ENCODE measurements at regions not wholly inside any gene's neighbourhood (a gene's known extent, or its start where the extent isn't known, plus 50 kb on each side); places are given as distances from the start of the nearest gene placed in this dataset.

DNA sequence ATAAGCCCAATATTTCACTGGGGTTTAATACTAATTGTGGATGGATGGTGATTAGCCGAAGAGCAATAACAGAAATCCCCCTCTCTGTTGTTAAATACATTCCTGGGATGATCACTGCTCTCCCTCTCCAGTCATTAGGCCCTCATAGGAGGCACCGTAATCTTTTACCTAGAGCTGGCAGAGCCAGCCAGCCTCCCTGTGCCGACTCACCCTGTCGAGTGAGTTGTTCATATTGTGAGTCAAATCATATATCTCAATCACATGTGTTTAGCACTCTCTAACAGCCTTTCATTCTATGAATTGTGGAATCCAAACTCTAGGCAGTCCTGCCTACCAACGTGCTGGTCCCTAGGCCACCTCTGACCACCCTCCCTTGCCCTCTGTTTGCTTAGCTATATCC lies 771.0 kb downstream of the IRX1 start:
- 78% methylated on average over 5 of the region's 5 CpGs for WGBS
- H3K27me3 ChIP-seq = no peaks in the 10 kb centered on the region

DNA sequence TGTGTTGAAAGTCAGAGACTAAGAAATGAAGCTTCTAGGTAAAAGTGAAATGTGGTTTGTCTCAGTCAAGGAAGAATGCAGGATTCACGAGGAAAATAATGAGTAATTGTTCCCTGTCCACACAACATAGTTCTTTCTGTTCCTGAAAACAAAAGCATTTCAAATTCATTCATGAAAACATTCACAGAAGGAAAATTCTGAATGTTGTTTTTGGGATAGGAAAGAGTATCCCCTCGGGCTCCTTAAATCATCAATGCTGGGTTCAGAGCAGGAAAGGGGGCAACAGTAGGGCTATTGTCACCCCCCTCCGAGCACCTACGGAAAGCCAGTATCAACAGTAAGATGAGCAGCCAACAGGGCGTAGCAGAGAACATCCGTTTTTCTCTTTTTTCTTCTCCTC lies 769.9 kb upstream of the ADAMTS16 start:
- whole genome bisulfite sequencing = 65% methylated on average over 6 of the region's 6 CpGs
- Histone ChIP-seq H3K27ac (replicated peaks in 1 of 4) (no peak overlapping the region), H3K4me3 (no peak overlapping the region), H3K9me3 (no peaks in the 10 kb centered on the region), H3K36me3 (no peaks in the 10 kb centered on the region), H3K4me1 (no peaks in the 10 kb centered on the region), H3K27me3 (no peaks in the 10 kb centered on the region)
- intact Hi-C loops (cut with DNase I) = no loop called here
- DNase-seq (ENCODE audit: extremely low spot score) = no peak
- TF ChIP-seq EP300 (IDR thresholded peaks at IDR 0.05) (no peak), POLR2A (IDR thresholded peaks at IDR 0.05; ENCODE audit: low read depth) (no peak), POLR2AphosphoS5 (IDR thresholded peaks at IDR 0.05) (no peak)
- TF ChIP-seq, protein P1, sequence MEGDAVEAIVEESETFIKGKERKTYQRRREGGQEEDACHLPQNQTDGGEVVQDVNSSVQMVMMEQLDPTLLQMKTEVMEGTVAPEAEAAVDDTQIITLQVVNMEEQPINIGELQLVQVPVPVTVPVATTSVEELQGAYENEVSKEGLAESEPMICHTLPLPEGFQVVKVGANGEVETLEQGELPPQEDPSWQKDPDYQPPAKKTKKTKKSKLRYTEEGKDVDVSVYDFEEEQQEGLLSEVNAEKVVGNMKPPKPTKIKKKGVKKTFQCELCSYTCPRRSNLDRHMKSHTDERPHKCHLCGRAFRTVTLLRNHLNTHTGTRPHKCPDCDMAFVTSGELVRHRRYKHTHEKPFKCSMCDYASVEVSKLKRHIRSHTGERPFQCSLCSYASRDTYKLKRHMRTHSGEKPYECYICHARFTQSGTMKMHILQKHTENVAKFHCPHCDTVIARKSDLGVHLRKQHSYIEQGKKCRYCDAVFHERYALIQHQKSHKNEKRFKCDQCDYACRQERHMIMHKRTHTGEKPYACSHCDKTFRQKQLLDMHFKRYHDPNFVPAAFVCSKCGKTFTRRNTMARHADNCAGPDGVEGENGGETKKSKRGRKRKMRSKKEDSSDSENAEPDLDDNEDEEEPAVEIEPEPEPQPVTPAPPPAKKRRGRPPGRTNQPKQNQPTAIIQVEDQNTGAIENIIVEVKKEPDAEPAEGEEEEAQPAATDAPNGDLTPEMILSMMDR (IDR thresholded peaks at IDR 0.05) = no peak

More for the DNA sequence above, 771.0 kb downstream of the IRX1 start:
- intact Hi-C loops (cut with DNase I) = no loop called here
- DNase-seq (ENCODE audit: extremely low spot score) = no peak
- Histone ChIP-seq H3K4me1 (no peaks in the 10 kb centered on the region), H3K4me3 (no peak overlapping the region), H3K36me3 (no peaks in the 10 kb centered on the region), H3K27ac (replicated peaks in 1 of 4) (no peak overlapping the region), H3K9me3 (no peaks in the 10 kb centered on the region)
- TF ChIP-seq, protein P1 (IDR thresholded peaks at IDR 0.05) = no peak

DNA sequence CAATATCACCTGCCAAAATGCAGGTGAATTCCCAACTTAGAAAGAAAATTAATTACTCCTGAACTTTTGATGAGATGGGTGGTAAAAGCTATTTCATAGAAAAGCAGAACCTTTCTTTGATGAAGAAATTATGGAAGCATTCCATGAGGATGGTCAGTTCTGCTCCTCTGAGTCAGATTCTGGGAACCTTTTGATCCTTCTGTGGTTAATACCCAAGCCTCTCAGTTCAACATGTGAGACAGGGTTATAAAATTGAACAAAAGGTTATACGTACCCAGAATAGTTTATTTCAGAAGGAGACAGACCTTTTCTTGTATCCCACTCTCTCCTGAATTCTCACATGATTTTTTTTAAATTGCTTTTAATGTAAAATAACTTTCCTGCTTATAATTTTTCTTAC lies 767.6 kb upstream of the ADAMTS16 start:
- intact Hi-C loops (cut with DNase I) = no loop called here
- Histone ChIP-seq H3K27me3 (no peaks in the 10 kb centered on the region), H3K4me3 (no peak overlapping the region), H3K9me3 (no peaks in the 10 kb centered on the region), H3K27ac (replicated peaks in 1 of 4) (no peak overlapping the region), H3K4me1 (no peaks in the 10 kb centered on the region), H3K36me3 (no peaks in the 10 kb centered on the region)
- TF ChIP-seq POLR2AphosphoS5 (IDR thresholded peaks at IDR 0.05) (no peak), EP300 (IDR thresholded peaks at IDR 0.05) (no peak), POLR2A (IDR thresholded peaks at IDR 0.05; ENCODE audit: low read depth) (no peak)
- WGBS = 60% methylated on average over 1 of the region's 1 CpG
- DNase-seq (ENCODE audit: extremely low spot score) = no peak

DNA sequence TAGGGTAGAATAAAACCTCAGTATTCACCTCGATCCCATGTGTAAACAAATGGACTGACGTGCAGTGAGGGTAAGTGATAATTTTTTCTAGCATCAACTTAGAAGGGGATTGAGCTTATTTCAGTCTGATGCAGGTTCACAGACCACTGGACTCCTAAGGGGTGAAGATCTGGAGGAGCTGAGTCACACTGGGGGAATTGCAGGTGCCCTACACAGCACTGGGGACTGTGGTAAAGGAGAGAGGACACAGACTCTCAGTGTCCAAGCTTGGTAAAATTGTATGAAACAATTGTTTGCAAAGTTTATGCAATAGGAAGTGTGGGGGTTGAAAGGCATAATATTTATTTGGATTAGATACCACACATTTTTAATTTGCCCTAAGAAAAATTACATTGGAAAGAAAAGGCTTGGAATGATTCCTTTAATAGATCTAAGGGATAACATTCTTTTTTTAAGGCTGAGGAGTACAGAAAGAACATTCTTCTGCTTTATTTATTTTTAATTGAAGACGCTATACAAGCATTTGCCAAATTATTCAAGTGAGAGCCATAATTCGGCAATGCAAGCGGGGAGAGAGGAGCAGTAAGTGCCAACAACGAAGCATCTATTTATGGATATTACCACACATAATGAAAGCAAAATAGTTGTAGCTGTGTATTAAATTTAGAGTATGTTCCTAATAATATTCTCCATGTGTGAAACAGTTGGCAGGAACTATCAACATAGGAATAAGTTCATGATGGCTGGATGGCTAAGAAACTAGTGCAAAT lies 766.9 kb upstream of the ADAMTS16 start:
- intact Hi-C loops (cut with DNase I) = no loop called here
- H3K27ac ChIP-seq (replicated peaks in 1 of 4) = no peak overlapping the region
- no peaks in the 10 kb centered on the region for H3K36me3 ChIP-seq
- H3K4me3 ChIP-seq = no peak overlapping the region
- H3K27me3 ChIP-seq = no peaks in the 10 kb centered on the region
- no peak for DNase-seq (ENCODE audit: extremely low spot score)
- 65% methylated on average over 6 of the region's 6 CpGs for WGBS
- H3K4me1 ChIP-seq = no peaks in the 10 kb centered on the region
- no peak for TF ChIP-seq POLR2AphosphoS5 (IDR thresholded peaks at IDR 0.05)
- TF ChIP-seq, protein P1 (IDR thresholded peaks at IDR 0.05) = no peak
- TF ChIP-seq EP300 (IDR thresholded peaks at IDR 0.05) = no peak
- no peak for TF ChIP-seq POLR2A (IDR thresholded peaks at IDR 0.05; ENCODE audit: low read depth)
- H3K9me3 ChIP-seq = no peaks in the 10 kb centered on the region

DNA sequence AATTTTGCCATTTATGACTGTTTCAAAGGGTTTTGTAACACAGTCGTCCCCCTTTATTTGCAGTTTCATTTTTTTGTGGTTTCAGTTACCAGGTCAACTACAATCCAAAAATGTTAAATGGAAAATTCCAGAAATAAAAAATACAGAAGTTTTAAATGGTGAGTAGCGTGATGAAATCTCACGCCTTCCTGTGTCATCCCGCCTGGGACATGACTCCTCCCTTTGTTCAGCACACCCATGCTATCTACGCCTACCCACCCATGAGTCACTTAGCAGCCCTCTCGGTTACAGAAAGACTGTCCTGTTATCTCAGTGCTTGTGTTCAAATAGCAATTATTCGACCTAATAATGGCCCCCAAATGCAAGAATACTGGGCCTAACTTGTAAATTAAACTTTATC lies 765.3 kb upstream of the ADAMTS16 start:
- no peak for TF ChIP-seq EP300 (IDR thresholded peaks at IDR 0.05)
- TF ChIP-seq, protein P1 (IDR thresholded peaks at IDR 0.05) = no peak
- no peak for TF ChIP-seq POLR2A (IDR thresholded peaks at IDR 0.05; ENCODE audit: low read depth)
- no peak for TF ChIP-seq POLR2AphosphoS5 (IDR thresholded peaks at IDR 0.05)
- Histone ChIP-seq H3K4me3 (no peak overlapping the region), H3K36me3 (no peaks in the 10 kb centered on the region), H3K4me1 (no peaks in the 10 kb centered on the region), H3K27me3 (no peaks in the 10 kb centered on the region), H3K27ac (replicated peaks in 1 of 4) (no peak overlapping the region), H3K9me3 (no peaks in the 10 kb centered on the region)
- no peak for DNase-seq (ENCODE audit: extremely low spot score)
- WGBS = 86% methylated on average over 7 of the region's 7 CpGs
- intact Hi-C loops (cut with DNase I) = no loop called here
